HEK293 (cell line): ENCODE measurements at regions not wholly inside any gene's neighbourhood (a gene's known extent, or its start where the extent isn't known, plus 50 kb on each side); places are given as distances from the start of the nearest gene placed in this dataset.

Experiments
- CTCF ChIA-PET: fragments of 350-600 bp; formaldehyde crosslinking; extraction: SDS; loops from one replicate; lab custom pipeline; 2021; ENCODE audit warnings: antibody characterized with exemption; lab: Yijun Ruan, JAX
- POLR2A ChIA-PET: fragments of 300-600 bp; formaldehyde crosslinking; extraction: SDS; loops from one replicate; lab custom pipeline; 2020; ENCODE audit warnings: antibody characterized with exemption, inconsistent platforms; lab: Yijun Ruan, JAX
- H3K27ac ChIP-seq: fragments of 200-500 bp; sonication (Bioruptor generic); 2 replicates; pipeline ENCODE4 v1.5.1; 2014; ENCODE audit warnings: low read depth, low read length, control low read depth, inconsistent platforms; ENCODE audit errors: extremely low read depth
- H3K36me3 ChIP-seq, 2 experiments: fragments of 200-500 bp in 1 of 2; sonication (Bioruptor generic) in 1 of 2; 1 replicate in 1 of 2; 2 replicates in 1 of 2; pipeline ENCODE4 v1.5.1; 2014 to 2017; ENCODE audit warnings: inconsistent platforms in 2 of 2, low read length in 2 of 2; ENCODE audit not compliant: control insufficient read depth in 2 of 2, insufficient read depth in 1 of 2
- H3K4me1 ChIP-seq: fragments of 200-500 bp; sonication (Bioruptor generic); 2 replicates; pipeline ENCODE4 v1.5.1; 2014; ENCODE audit warnings: mild to moderate bottlenecking, low read length, inconsistent platforms; ENCODE audit not compliant: control insufficient read depth, insufficient read depth
- H3K4me3 ChIP-seq: 2 replicates; pipeline ENCODE4 v1.5.1; 2011; ENCODE audit warnings: low read depth, mild to moderate bottlenecking, control low read depth, low read length, moderate library complexity
- H3K9me3 ChIP-seq: fragments of 200-500 bp; sonication (Bioruptor generic); 2 replicates; pipeline ENCODE4 v1.5.1; 2014; ENCODE audit warnings: low read depth, low read length, inconsistent platforms; ENCODE audit not compliant: control insufficient read depth, insufficient read depth
- GLI4 ChIP-seq: fragments of 450-650 bp; formaldehyde crosslinking; IDR thresholded peaks from 2 replicates; pipeline ENCODE4 v1.5.1; 2016; ENCODE audit warnings: missing biosample characterization, missing genetic modification characterization
- YY2 ChIP-seq: fragments of 450-650 bp; formaldehyde crosslinking; IDR thresholded peaks from 2 replicates; pipeline ENCODE4 v1.5.1; 2016; ENCODE audit warnings: missing biosample characterization, missing genetic modification characterization
- ZBTB8A ChIP-seq: fragments of 450-650 bp; formaldehyde crosslinking; IDR thresholded peaks from 2 replicates; pipeline ENCODE4 v1.5.1; 2016; ENCODE audit warnings: missing biosample characterization, missing genetic modification characterization
- ZIC2 ChIP-seq: fragments of 450-650 bp; formaldehyde crosslinking; IDR thresholded peaks from 2 replicates; pipeline ENCODE4 v1.5.1; 2016; ENCODE audit warnings: missing biosample characterization, missing genetic modification characterization
- ZNF202 ChIP-seq: fragments of 450-650 bp; formaldehyde crosslinking; IDR thresholded peaks from 2 replicates; pipeline ENCODE4 v1.5.1; 2016; ENCODE audit warnings: missing biosample characterization, missing genetic modification characterization, borderline replicate concordance
- ZNF292 ChIP-seq: fragments of 450-650 bp; formaldehyde crosslinking; IDR thresholded peaks from 2 replicates; pipeline ENCODE4 v1.5.1; 2016; ENCODE audit warnings: low read depth, missing biosample characterization, missing genetic modification characterization, borderline replicate concordance
- ZNF302 ChIP-seq: fragments of 450-650 bp; formaldehyde crosslinking; IDR thresholded peaks from 2 replicates; pipeline ENCODE4 v1.5.1; 2016; ENCODE audit warnings: missing biosample characterization, missing genetic modification characterization, low read depth
- ZNF350 ChIP-seq: fragments of 450-650 bp; formaldehyde crosslinking; IDR thresholded peaks from 2 replicates; pipeline ENCODE4 v1.5.0; 2017; ENCODE audit warnings: missing biosample characterization, mild to moderate bottlenecking, missing genetic modification characterization
- ZNF423 ChIP-seq: fragments of 450-650 bp; formaldehyde crosslinking; IDR thresholded peaks from 2 replicates; pipeline ENCODE4 v1.5.1; 2016; ENCODE audit warnings: missing biosample characterization, missing genetic modification characterization
- ZNF596 ChIP-seq: fragments of 450-650 bp; IDR thresholded peaks from 2 replicates; pipeline ENCODE4 v1.5.0; 2018; ENCODE audit warnings: missing biosample characterization, mild to moderate bottlenecking, missing genetic modification characterization, moderate library complexity
- ZNF664 ChIP-seq: fragments of 450-650 bp; formaldehyde crosslinking; IDR thresholded peaks from 2 replicates; pipeline ENCODE4 v1.5.1; 2016; ENCODE audit warnings: missing biosample characterization, missing genetic modification characterization
- TF ChIP-seq, protein P1 (sequence below): fragments of 450-650 bp; formaldehyde crosslinking; IDR thresholded peaks from 2 replicates; pipeline ENCODE4 v1.5.1; 2016; ENCODE audit warnings: missing biosample characterization, missing genetic modification characterization
- TF ChIP-seq, protein P2 (sequence below): fragments of 450-650 bp; formaldehyde crosslinking; optimal IDR thresholded peaks from 2 replicates; pipeline ENCODE3; 2016; ENCODE audit warnings: missing biosample characterization, mild to moderate bottlenecking, missing genetic modification characterization
- TF ChIP-seq, protein P3 (sequence below): fragments of 450-650 bp; formaldehyde crosslinking; IDR thresholded peaks from 2 replicates; pipeline ENCODE4 v1.5.1; 2016; ENCODE audit warnings: missing biosample characterization, missing genetic modification characterization
- TF ChIP-seq, protein P4 (sequence below): fragments of 450-650 bp; formaldehyde crosslinking; IDR thresholded peaks from 2 replicates; pipeline ENCODE4 v1.5.1; 2017; ENCODE audit warnings: missing biosample characterization, missing genetic modification characterization
- TF ChIP-seq, protein P5 (sequence below): fragments of 450-650 bp; formaldehyde crosslinking; IDR thresholded peaks from 2 replicates; pipeline ENCODE4 v1.5.1; 2016; ENCODE audit warnings: missing biosample characterization, missing genetic modification characterization
- TF ChIP-seq, protein P6 (sequence below): fragments of 450-650 bp; formaldehyde crosslinking; IDR thresholded peaks from 2 replicates; pipeline ENCODE4 v1.5.1; 2016; ENCODE audit warnings: missing biosample characterization, missing genetic modification characterization, borderline replicate concordance
- TF ChIP-seq, protein P7 (sequence below): fragments of 450-650 bp; formaldehyde crosslinking; IDR thresholded peaks from 2 replicates; pipeline ENCODE4 v1.5.1; 2017; ENCODE audit warnings: missing biosample characterization, missing genetic modification characterization
- TF ChIP-seq, protein P8 (sequence below): fragments of 450-650 bp; formaldehyde crosslinking; IDR thresholded peaks from 2 replicates; pipeline ENCODE4 v1.5.1; 2017; ENCODE audit warnings: missing biosample characterization, missing genetic modification characterization
- TF ChIP-seq, protein P9 (sequence below): fragments of 450-650 bp; IDR thresholded peaks from 2 replicates; pipeline ENCODE4 v1.5.1; 2018; ENCODE audit warnings: missing biosample characterization, mild to moderate bottlenecking, missing genetic modification characterization

DNA sequence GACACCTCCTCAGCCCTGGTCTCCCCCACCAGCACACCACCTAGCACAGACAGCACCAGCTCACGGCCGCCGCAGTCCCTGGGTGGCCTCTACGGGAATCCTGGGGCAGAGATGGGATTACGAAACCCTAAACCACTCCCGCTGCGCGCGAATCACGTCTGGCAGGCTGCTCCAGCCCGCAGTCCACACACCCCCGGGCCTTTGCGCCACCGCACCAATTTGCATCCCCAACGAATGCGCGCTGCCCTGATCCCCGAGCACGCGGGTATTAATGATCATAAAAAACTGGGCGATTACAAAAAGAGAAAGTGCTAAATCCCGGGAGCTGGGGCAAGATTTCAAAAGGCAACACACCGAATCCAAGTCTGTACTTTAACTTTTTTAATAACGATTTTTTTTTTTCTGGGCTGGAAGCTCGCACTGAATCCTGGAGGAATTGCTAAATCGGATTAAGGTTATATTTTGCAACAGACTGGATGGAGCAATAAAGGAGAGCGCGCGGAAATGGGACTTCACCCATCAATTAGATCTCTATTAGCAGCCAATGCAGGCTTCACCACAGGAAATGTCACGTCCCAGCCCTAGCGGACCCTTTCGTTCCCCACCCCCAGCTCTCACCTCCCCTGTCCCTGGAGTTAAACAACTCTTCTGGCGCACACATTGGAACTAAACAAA, 69.8 kb upstream of the TMEM33 start:
- Histone ChIP-seq H3K27ac (no peak overlapping the region), H3K36me3 (no peaks in the 10 kb centered on the region), H3K4me3 (no peak overlapping the region), H3K4me1 (no peaks in the 10 kb centered on the region; the same call in none of the 2 replicates), H3K9me3 (no peaks in the 10 kb centered on the region)
- POLR2A ChIA-PET = no interaction called here
- CTCF ChIA-PET = interaction anchor here (0.7 kb wide), 1 partner anchor 204 kb away, joined by 4 read pairs; no protein-coding TSS in a partner anchor
- TF ChIP-seq, protein P1, sequence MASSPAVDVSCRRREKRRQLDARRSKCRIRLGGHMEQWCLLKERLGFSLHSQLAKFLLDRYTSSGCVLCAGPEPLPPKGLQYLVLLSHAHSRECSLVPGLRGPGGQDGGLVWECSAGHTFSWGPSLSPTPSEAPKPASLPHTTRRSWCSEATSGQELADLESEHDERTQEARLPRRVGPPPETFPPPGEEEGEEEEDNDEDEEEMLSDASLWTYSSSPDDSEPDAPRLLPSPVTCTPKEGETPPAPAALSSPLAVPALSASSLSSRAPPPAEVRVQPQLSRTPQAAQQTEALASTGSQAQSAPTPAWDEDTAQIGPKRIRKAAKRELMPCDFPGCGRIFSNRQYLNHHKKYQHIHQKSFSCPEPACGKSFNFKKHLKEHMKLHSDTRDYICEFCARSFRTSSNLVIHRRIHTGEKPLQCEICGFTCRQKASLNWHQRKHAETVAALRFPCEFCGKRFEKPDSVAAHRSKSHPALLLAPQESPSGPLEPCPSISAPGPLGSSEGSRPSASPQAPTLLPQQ = no peak
- TF ChIP-seq ZNF202 = no peak
- no peak for TF ChIP-seq ZNF423 (tag by site-specific recombination)
- no peak for TF ChIP-seq ZNF292 (tag by site-specific recombination)
- TF ChIP-seq, protein P2, sequence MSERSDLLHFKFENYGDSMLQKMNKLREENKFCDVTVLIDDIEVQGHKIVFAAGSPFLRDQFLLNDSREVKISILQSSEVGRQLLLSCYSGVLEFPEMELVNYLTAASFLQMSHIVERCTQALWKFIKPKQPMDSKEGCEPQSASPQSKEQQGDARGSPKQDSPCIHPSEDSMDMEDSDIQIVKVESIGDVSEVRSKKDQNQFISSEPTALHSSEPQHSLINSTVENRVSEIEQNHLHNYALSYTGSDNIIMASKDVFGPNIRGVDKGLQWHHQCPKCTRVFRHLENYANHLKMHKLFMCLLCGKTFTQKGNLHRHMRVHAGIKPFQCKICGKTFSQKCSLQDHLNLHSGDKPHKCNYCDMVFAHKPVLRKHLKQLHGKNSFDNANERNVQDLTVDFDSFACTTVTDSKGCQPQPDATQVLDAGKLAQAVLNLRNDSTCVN (tag by site-specific recombination) = no peak
- TF ChIP-seq, protein P3, sequence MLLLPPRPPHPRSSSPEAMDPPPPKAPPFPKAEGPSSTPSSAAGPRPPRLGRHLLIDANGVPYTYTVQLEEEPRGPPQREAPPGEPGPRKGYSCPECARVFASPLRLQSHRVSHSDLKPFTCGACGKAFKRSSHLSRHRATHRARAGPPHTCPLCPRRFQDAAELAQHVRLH (tag by site-specific recombination) = no peak
- no peak for TF ChIP-seq ZNF302 (tag by site-specific recombination)
- TF ChIP-seq, protein P4, sequence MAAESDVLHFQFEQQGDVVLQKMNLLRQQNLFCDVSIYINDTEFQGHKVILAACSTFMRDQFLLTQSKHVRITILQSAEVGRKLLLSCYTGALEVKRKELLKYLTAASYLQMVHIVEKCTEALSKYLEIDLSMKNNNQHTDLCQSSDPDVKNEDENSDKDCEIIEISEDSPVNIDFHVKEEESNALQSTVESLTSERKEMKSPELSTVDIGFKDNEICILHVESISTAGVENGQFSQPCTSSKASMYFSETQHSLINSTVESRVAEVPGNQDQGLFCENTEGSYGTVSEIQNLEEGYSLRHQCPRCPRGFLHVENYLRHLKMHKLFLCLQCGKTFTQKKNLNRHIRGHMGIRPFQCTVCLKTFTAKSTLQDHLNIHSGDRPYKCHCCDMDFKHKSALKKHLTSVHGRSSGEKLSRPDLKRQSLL (tag by site-specific recombination) = no peak
- TF ChIP-seq, protein P5, sequence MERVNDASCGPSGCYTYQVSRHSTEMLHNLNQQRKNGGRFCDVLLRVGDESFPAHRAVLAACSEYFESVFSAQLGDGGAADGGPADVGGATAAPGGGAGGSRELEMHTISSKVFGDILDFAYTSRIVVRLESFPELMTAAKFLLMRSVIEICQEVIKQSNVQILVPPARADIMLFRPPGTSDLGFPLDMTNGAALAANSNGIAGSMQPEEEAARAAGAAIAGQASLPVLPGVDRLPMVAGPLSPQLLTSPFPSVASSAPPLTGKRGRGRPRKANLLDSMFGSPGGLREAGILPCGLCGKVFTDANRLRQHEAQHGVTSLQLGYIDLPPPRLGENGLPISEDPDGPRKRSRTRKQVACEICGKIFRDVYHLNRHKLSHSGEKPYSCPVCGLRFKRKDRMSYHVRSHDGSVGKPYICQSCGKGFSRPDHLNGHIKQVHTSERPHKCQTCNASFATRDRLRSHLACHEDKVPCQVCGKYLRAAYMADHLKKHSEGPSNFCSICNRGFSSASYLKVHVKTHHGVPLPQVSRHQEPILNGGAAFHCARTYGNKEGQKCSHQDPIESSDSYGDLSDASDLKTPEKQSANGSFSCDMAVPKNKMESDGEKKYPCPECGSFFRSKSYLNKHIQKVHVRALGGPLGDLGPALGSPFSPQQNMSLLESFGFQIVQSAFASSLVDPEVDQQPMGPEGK (tag by site-specific recombination) = no peak
- no peak for TF ChIP-seq ZBTB8A (tag by site-specific recombination)
- TF ChIP-seq, protein P6, sequence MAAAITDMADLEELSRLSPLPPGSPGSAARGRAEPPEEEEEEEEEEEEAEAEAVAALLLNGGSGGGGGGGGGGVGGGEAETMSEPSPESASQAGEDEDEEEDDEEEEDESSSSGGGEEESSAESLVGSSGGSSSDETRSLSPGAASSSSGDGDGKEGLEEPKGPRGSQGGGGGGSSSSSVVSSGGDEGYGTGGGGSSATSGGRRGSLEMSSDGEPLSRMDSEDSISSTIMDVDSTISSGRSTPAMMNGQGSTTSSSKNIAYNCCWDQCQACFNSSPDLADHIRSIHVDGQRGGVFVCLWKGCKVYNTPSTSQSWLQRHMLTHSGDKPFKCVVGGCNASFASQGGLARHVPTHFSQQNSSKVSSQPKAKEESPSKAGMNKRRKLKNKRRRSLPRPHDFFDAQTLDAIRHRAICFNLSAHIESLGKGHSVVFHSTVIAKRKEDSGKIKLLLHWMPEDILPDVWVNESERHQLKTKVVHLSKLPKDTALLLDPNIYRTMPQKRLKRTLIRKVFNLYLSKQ (tag by site-specific recombination) = no peak
- no peak for TF ChIP-seq ZNF350 (tag by site-specific recombination)

DNA sequence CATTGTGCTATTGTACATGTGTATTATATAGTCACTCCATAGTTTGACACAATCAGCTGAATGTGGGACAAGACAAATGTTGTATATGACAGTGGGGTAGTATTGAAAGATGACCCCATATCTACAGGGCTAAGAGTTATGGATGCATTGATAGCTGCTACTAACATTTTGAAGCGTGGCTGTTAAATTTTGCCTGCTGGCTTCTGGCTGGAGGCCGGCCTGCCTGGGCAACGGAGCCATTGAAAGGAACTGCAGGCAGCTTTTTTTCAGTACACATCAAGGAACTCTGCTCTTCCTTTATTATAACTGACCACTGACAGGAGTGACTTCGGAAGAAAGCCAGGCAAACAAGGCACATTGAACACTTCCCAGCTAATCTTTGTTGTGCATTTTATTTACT, 76.1 kb upstream of the TMEM33 start:
- no peaks in the 10 kb centered on the region; the same call in none of the 2 replicates for H3K4me1 ChIP-seq
- POLR2A ChIA-PET = no interaction called here
- no peak overlapping the region for H3K4me3 ChIP-seq
- H3K27ac ChIP-seq = no peak overlapping the region
- no peaks in the 10 kb centered on the region for H3K9me3 ChIP-seq
- H3K36me3 ChIP-seq = no peaks in the 10 kb centered on the region
- CTCF ChIA-PET = interaction anchor here (1.1 kb wide), 1 partner anchor 160 kb away, joined by 3 read pairs; no protein-coding TSS in a partner anchor
- TF ChIP-seq, protein P7, sequence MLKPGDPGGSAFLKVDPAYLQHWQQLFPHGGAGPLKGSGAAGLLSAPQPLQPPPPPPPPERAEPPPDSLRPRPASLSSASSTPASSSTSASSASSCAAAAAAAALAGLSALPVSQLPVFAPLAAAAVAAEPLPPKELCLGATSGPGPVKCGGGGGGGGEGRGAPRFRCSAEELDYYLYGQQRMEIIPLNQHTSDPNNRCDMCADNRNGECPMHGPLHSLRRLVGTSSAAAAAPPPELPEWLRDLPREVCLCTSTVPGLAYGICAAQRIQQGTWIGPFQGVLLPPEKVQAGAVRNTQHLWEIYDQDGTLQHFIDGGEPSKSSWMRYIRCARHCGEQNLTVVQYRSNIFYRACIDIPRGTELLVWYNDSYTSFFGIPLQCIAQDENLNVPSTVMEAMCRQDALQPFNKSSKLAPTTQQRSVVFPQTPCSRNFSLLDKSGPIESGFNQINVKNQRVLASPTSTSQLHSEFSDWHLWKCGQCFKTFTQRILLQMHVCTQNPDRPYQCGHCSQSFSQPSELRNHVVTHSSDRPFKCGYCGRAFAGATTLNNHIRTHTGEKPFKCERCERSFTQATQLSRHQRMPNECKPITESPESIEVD (tag by site-specific recombination) = no peak
- TF ChIP-seq, protein P8, sequence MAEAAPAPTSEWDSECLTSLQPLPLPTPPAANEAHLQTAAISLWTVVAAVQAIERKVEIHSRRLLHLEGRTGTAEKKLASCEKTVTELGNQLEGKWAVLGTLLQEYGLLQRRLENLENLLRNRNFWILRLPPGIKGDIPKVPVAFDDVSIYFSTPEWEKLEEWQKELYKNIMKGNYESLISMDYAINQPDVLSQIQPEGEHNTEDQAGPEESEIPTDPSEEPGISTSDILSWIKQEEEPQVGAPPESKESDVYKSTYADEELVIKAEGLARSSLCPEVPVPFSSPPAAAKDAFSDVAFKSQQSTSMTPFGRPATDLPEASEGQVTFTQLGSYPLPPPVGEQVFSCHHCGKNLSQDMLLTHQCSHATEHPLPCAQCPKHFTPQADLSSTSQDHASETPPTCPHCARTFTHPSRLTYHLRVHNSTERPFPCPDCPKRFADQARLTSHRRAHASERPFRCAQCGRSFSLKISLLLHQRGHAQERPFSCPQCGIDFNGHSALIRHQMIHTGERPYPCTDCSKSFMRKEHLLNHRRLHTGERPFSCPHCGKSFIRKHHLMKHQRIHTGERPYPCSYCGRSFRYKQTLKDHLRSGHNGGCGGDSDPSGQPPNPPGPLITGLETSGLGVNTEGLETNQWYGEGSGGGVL = no peak
- no peak for TF ChIP-seq ZIC2 (tag by site-specific recombination)
- no peak for TF ChIP-seq GLI4 (tag by site-specific recombination)
- no peak for TF ChIP-seq ZNF664
- TF ChIP-seq ZNF596 (tag by site-specific recombination) = no peak
- no peak for TF ChIP-seq YY2 (tag by site-specific recombination)
- TF ChIP-seq, protein P9, sequence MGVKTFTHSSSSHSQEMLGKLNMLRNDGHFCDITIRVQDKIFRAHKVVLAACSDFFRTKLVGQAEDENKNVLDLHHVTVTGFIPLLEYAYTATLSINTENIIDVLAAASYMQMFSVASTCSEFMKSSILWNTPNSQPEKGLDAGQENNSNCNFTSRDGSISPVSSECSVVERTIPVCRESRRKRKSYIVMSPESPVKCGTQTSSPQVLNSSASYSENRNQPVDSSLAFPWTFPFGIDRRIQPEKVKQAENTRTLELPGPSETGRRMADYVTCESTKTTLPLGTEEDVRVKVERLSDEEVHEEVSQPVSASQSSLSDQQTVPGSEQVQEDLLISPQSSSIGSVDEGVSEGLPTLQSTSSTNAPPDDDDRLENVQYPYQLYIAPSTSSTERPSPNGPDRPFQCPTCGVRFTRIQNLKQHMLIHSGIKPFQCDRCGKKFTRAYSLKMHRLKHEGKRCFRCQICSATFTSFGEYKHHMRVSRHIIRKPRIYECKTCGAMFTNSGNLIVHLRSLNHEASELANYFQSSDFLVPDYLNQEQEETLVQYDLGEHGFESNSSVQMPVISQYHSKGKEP (tag by site-specific recombination) = no peak
